Mesenchymal stem cell (in vitro differentiated cells and primary cell): ENCODE measurements at regions not wholly inside any gene's neighbourhood (a gene's known extent, or its start where the extent isn't known, plus 50 kb on each side); places are given as distances from the start of the nearest gene placed in this dataset.
A peak's percentile ranks its signal among the peaks of the same experiment; 100 is the strongest.

Experiments
- DNase-seq: peaks from one replicate; pipeline ENCODE4 v3.0.0-alpha.2; 2013
- H2AFZ ChIP-seq: one replicate; pipeline ENCODE4 v1.6.1; 2013; ENCODE audit warnings: low read depth, mild to moderate bottlenecking, control low read depth, inconsistent platforms, low read length, moderate library complexity
- H2AK5ac ChIP-seq: 2 replicates; pipeline ENCODE4 v1.6.1; 2013; ENCODE audit warnings: low read length, moderate library complexity, mild to moderate bottlenecking, inconsistent platforms; ENCODE audit not compliant: severe bottlenecking
- H2BK120ac ChIP-seq: one replicate; pipeline ENCODE4 v1.6.1; 2013; ENCODE audit warnings: low read depth, mild to moderate bottlenecking, inconsistent platforms, low read length, moderate library complexity
- H2BK12ac ChIP-seq, 2 experiments: one replicate each; pipeline ENCODE4 v1.6.1; 2013; ENCODE audit warnings: inconsistent platforms in 2 of 2, low read length in 2 of 2, mild to moderate bottlenecking in 2 of 2, moderate library complexity in 2 of 2, control low read depth in 1 of 2
- H2BK15ac ChIP-seq: one replicate; pipeline ENCODE4 v1.6.1; 2013; ENCODE audit warnings: mild to moderate bottlenecking, low read depth, inconsistent platforms; ENCODE audit not compliant: poor library complexity, severe bottlenecking
- H2BK5ac ChIP-seq: 2 replicates; pipeline ENCODE4 v1.6.1; 2013; ENCODE audit warnings: low read depth, mild to moderate bottlenecking, low read length, control low read depth, inconsistent platforms; ENCODE audit not compliant: poor library complexity, severe bottlenecking
- H3K14ac ChIP-seq, 2 experiments: one replicate each; pipeline ENCODE4 v1.6.1; 2013; ENCODE audit warnings: inconsistent platforms in 2 of 2, low read length in 2 of 2, control low read depth in 1 of 2, mild to moderate bottlenecking in 1 of 2, moderate library complexity in 1 of 2
- H3K18ac ChIP-seq, 2 experiments: one replicate each; pipeline ENCODE4 v1.6.1; 2013; ENCODE audit warnings: inconsistent platforms in 2 of 2, low read length in 2 of 2, control low read depth in 1 of 2, low read depth in 1 of 2, mild to moderate bottlenecking in 1 of 2
- H3K23ac ChIP-seq, 2 experiments: one replicate each; pipeline ENCODE4 v1.6.1; 2013; ENCODE audit warnings: inconsistent platforms in 2 of 2, low read length in 2 of 2, mild to moderate bottlenecking in 2 of 2, moderate library complexity in 2 of 2, control low read depth in 1 of 2
- H3K27ac ChIP-seq: 2 replicates; pipeline ENCODE4 v1.5.1; 2013; ENCODE audit warnings: mild to moderate bottlenecking, moderate library complexity, low read length, control low read depth, inconsistent platforms; ENCODE audit not compliant: poor library complexity, severe bottlenecking
- H3K27me3 ChIP-seq, 2 experiments: 2 replicates each; pipeline versions ENCODE4 v1.6.1 to v1.7.0; 2013; ENCODE audit warnings: low read length in 2 of 2, mild to moderate bottlenecking in 2 of 2, moderate library complexity in 2 of 2, control low read depth in 1 of 2, inconsistent platforms in 1 of 2; ENCODE audit not compliant: control insufficient read depth in 1 of 2, insufficient read depth in 1 of 2
- H3K36me3 ChIP-seq, 2 experiments: 2 replicates each; pipeline versions ENCODE4 v1.6.1 to v1.7.0; 2013; ENCODE audit warnings: low read length in 2 of 2, control low read depth in 1 of 2, inconsistent platforms in 1 of 2, low read depth in 1 of 2, mild to moderate bottlenecking in 1 of 2; ENCODE audit not compliant: insufficient read depth in 2 of 2, control insufficient read depth in 1 of 2
- H3K4ac ChIP-seq, 2 experiments: one replicate each; pipeline ENCODE4 v1.6.1; 2013; ENCODE audit warnings: inconsistent platforms in 2 of 2, low read length in 2 of 2, mild to moderate bottlenecking in 2 of 2, moderate library complexity in 2 of 2, control low read depth in 1 of 2, low read depth in 1 of 2
- H3K4me1 ChIP-seq: 2 replicates; pipeline ENCODE4 v1.6.1; 2013; ENCODE audit warnings: low read depth, low read length, control low read depth; ENCODE audit not compliant: control insufficient read depth, insufficient read depth
- H3K4me2 ChIP-seq: 2 replicates; pipeline ENCODE4 v1.6.1; 2013; ENCODE audit warnings: low read length, mild to moderate bottlenecking, inconsistent platforms; ENCODE audit not compliant: poor library complexity, severe bottlenecking
- H3K4me3 ChIP-seq, 2 experiments: 2 replicates each; pipeline versions ENCODE4 v1.5.1 to v1.7.0; 2013; ENCODE audit warnings: low read length in 2 of 2, mild to moderate bottlenecking in 2 of 2, control low read depth in 1 of 2, low read depth in 1 of 2; ENCODE audit not compliant: insufficient read depth in 1 of 2
- H3K79me1 ChIP-seq: replicated peaks from 2 replicates; pipeline ENCODE4 v1.6.1; 2013; ENCODE audit warnings: mild to moderate bottlenecking, control low read depth, low read length, inconsistent platforms; ENCODE audit not compliant: poor library complexity, severe bottlenecking
- H3K9ac ChIP-seq: 2 replicates; pipeline ENCODE4 v1.7.0; 2013; ENCODE audit warnings: mild to moderate bottlenecking, low read length, moderate library complexity
- H3K9me3 ChIP-seq: 2 replicates; pipeline ENCODE4 v1.7.0; 2013; ENCODE audit warnings: mild to moderate bottlenecking, low read length; ENCODE audit not compliant: control insufficient read depth
- H4K8ac ChIP-seq: one replicate; pipeline ENCODE4 v1.6.1; 2013; ENCODE audit warnings: inconsistent platforms, mild to moderate bottlenecking, low read length, moderate library complexity
- H4K91ac ChIP-seq: one replicate; pipeline ENCODE4 v1.6.1; 2013; ENCODE audit warnings: mild to moderate bottlenecking, low read length, inconsistent platforms
- WGBS: methylation state at CpG from one replicate; pipeline ENCODE4 v1.1.7; 2013; ENCODE audit warnings: mixed read lengths; 5-methylcytosine and 5-hydroxymethylcytosine counted together

DNA sequence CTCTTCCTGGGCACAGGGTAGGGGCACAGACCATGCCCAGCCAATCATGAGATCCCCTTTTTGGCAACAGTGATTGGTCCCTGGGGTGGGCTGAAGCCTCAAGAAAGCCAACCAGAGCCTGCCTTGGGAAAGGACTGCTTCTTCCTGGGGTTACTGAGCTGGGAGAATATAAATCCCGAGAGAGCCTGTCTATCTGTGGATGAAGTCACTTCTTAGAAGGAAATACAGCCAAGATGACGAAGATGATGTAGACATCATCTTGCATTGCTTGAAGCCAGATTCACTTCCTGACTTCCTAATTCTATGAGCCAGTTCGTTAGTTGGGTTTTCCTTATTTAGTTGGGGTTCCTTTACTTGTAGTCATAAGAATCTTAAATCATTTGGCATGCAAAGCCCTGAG, 50.1 kb upstream of the PWWP2A start:
- Histone ChIP-seq H2AFZ (peak overlapping the region; percentile 80), H3K27me3 (no peaks in the 10 kb centered on the region), H2BK12ac (peak overlapping the region; percentile 17 to 59), H3K9ac (peak overlapping the region; percentile 81), H2BK15ac (no peak overlapping the region), H4K8ac (peak overlapping the region; percentile 92), H3K27ac (no peak overlapping the region), H3K23ac (no peak overlapping the region), H3K79me1 (no peaks in the 10 kb centered on the region), H2BK120ac (no peak overlapping the region), H3K36me3 (no peaks in the 10 kb centered on the region), H3K4ac (peak overlapping the region; percentile 26 to 76), H2AK5ac (no peak overlapping the region), H3K4me2 (no peak overlapping the region), H3K9me3 (no peaks in the 10 kb centered on the region), H4K91ac (peak overlapping the region; percentile 85), H3K18ac (peak overlapping the region; percentile 95 to 99), H2BK5ac (no peak overlapping the region), H3K14ac (no peak overlapping the region), H3K4me1 (peaks cover 5% of the 10 kb centered on the region), H3K4me3 (peak overlapping the region in 1 of 2 experiments; percentile 60)
- peak; percentile 92 for DNase-seq
- WGBS, result 24% methylated on average over 3 of the region's 3 CpGs
